EH (cell line): ENCODE measurements at regions not wholly inside any gene's neighbourhood (a gene's known extent, or its start where the extent isn't known, plus 50 kb on each side); places are given as distances from the start of the nearest gene placed in this dataset.
"Not testable (repeated sequence)": the region's sequence is repeated elsewhere in the genome, so short reads cannot be mapped to it uniquely, and the experiment has no call there.

Source experiments
- DNase-seq: peaks from one replicate; pipeline ENCODE4 v3.0.0-alpha.2; 2015; ENCODE audit warnings: low read depth

GRCh38 chr13:67554746-67555452, 324.8 kb upstream of the PCDH9 start:
- DNase-seq, result no peak

- no peak for DNase-seq
These were observed 324.1 kb upstream of the PCDH9 start for GRCh38 chr13:67554286-67554685.

DNA sequence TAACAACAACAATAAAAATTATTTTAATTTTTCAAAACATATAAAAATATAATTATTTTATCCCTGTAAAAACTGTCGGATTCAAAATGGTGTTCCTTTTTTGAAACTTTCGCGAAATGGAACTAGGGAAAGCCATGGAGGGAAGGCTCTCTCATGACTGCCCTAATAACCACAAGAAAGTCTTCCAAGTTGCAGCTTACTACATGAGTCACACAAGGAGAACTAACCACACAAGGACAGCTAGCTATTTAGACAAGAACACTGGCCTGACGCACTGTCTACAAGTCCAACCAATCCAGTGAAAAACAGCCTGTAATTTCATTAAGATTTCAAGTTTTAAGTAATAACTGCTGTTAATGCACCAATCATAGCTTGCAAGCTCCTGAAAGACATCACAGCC, 319.2 kb upstream of the PCDH9 start:
- no peak for DNase-seq

GRCh38 chr13:67538906-67539305, 308.8 kb upstream of the PCDH9 start:
- DNase-seq, result no peak

GRCh38 chr13:67520886-67521285, 290.8 kb upstream of the PCDH9 start:
- DNase-seq, result no peak

DNA sequence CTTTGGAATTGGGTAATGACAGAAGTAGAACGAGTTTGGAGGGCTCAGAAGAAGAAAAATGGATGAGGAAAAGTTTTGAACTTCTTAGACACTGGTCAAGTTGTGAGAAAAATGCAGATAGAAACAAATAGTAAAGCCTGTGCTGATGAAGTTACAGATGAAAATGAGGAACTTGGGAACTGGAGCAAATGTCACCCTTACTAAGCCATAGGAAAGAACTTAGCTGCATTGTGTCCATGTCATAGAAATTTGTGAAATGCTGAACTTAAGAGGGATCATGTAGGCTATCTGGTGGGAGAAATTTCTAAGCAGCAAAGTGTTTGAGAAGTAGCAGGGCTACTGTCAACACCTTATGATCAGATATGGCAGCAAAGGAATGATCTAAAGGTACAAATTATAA, 289.2 kb upstream of the PCDH9 start:
- DNase-seq, result no peak

DNA sequence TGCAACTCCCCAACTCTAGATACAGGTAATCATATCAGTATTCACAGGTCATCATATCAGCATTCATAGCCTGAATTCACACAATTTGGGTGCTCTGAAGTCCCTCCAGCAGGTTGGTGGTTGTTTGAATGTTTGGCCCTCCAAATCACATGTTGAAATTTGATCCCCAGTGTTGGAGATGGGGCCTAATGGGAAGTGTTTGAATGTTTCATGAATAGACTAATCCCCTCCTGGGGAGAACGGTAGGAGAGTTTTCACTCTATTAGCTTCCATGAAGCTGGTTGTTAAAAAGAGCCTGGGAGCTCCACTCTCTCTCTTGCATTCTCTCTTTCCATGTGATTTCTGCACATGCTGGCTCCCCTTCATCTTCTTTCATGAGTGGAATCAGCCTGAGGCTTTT, 288.6 kb upstream of the PCDH9 start:
- no peak for DNase-seq

DNA sequence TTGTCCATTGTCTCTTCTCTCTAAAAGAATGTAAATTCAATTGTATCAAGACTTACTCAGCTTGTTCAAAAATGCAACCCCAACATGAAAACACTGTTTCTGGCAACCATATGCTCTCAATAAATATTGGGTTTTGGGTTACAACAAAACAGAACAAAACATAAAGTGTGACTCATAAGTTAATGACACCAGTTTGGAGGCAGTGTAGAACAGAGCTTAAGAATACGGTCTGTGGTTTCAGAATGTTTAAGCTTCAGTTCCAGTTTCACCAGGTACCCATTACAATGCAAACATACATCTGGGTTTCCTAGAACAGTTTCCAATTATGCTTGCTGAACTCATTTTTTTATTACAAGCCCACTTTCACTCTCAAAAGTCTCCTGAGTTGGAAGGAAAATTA, 285.8 kb upstream of the PCDH9 start:
- DNase-seq, result no peak

DNA sequence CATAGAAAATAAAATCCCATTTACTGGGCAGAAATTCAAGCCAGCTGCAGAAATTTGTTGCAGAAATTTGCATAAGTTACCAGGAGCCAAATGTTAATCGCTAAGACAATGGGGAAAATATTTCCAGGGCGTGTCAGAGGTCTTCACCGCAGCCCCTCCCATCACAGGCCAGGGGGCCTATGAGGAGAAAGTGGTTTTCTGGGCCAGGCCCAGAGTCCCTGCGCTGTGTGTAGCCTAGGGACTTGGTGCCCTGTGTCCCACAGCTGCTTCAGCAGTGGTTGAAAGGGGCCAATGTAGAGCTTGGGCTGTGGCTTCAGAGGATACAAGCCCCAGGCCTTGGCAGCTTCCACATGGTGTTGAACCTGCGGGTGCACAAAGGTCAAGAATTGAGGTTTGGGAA, 278.9 kb upstream of the PCDH9 start:
- DNase-seq, result no peak

- DNase-seq, result not testable (repeated sequence)
These were observed 278.1 kb upstream of the PCDH9 start for GRCh38 chr13:67508275-67508674.

DNA sequence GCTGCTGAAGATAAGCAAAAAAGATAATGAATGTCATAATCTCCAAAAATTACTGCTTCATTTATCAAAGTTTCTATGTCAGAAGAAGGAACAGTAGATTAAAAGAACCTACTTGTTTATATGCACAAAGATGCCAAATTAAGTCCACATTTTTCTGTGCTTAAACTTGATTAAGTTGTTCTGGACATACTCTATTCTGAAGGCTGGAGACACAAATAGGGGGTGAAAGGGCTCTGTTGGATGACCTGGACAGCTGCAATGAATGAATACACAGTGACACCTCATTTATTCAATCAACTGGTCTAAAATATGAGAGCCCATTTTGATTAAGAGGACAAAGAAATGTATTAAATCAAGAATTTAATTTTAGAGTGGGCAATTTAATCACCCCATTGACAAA, 276.3 kb upstream of the PCDH9 start:
- no peak for DNase-seq

- no peak for DNase-seq
These were observed 275.2 kb upstream of the PCDH9 start for GRCh38 chr13:67505376-67505775.

- no peak for DNase-seq
These were observed 268.8 kb upstream of the PCDH9 start for GRCh38 chr13:67498948-67499347.

GRCh38 chr13:67493835-67494234, 263.7 kb upstream of the PCDH9 start:
- DNase-seq, result no peak

GRCh38 chr13:67489016-67489415, 258.9 kb upstream of the PCDH9 start:
- no peak for DNase-seq

- DNase-seq, result no peak
These were observed 251.3 kb upstream of the PCDH9 start for GRCh38 chr13:67481445-67481844.

DNA sequence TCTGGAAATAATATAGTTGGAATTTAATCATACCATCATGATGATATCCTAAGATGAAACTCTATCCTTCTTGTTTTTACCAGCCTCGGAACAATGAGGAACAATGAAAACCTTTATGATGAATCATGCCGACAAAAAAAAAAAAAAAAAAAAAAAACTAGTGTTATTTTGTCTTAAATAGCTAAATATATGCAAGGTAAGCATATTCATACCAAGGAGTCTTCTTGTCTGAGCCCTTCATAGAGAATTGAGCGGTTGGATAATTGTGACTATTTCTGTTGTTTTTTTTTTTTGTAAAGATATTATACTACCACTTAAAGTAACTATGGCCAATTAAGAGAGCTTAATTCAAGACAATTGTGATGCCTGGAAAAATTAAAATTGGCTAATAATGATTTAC, 244.0 kb upstream of the PCDH9 start:
- no peak for DNase-seq

DNA sequence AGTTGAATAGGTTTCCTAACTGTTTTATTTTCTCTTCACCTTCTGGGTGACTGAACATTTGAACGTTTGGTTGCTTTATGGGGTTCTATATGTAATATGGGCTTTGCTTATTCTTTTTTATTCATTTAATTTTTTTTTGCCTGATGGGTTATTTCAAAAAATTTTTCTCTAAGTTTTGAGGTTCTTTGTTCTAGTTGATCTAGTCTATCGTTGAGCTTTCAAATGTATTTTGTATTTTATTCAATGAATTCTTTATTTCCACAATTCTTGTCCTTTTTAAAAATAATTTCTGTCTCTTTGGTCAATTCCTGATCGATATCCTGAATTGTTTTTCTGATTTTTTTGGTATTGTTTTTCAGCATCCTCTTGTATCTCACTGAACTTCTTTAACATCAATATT, 239.5 kb upstream of the PCDH9 start:
- DNase-seq, result no peak

- DNase-seq, result no peak
These were observed 236.4 kb upstream of the PCDH9 start for GRCh38 chr13:67466569-67466968.

DNA sequence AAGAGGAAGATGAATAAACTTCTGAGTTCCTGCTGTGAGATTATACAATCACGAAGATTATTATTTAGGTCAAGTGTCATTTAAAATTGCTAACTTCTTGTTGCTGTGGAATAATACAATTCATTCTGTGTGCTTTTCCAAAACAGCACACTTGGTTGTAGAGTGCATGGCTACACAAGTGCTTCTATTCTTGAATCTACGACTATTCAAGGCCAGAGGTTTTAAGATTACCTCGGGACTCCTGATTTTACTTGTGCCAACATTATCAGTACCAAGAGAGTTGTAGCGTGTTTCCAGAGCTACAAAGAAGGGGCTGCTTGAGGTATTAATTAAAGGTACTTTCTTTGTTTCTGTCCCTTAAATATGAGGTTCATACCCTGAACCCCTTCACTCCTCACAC, 234.0 kb upstream of the PCDH9 start:
- DNase-seq, result no peak

DNA sequence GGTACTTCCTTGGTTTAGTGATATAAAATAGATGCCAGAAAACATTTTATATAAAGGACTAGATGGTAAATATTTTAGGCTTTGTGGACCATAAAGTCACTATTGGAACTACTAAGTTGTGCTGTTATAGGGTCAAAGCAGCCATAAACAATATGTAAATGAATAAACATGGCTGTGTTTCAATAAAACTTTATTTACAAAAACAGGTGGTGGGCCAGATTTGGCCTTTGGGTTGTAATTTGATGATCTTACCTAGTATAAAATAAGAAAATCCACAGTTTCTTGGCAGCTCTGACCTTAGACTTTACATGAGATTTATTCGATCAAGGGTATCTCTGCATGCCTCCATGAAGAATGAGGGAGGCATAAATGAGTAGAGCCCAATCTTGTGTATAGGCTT, 232.0 kb upstream of the PCDH9 start:
- DNase-seq, result no peak

DNA sequence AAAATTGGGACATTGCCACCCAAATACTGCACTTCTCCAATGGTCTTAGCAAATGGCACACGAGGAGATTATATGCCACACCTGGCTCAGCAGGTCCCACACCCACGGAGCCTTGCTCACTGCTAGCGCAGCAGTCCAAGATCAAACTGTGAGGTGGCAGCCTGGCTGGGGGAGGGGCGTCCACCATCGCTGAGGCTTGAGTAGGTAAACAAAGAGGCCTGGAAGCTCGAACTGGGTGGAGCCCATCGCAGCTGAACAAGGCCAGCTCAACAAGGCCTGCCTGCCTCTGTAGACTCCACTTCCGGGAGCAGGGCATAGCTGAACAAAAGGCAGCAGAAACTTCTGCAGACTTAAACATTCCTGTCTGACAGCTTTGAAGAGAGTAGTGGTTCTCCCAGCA, 222.4 kb upstream of the PCDH9 start:
- not testable (repeated sequence) for DNase-seq

- no peak for DNase-seq
These were observed 215.3 kb upstream of the PCDH9 start for GRCh38 chr13:67445436-67445835.

DNA sequence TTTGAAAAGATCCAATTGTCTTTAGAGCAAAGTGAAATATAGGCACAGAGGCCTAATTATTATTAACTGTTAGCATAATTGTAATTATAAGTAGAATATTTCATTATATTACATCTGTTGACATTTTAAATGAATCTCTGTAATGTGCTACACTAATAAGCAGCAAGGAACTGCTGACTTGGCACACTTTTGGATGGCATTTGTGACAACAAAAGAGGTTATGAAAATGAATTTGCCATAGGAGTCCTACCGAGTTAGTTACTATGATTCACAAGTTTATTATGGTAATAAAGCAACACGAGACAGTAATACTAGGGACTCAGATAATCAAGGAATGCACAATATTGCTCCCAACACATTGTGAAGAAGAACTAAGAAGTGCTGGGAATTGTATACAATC, 213.8 kb upstream of the PCDH9 start:
- DNase-seq, result no peak
